ENCODE measurements at regions not wholly inside any gene's neighbourhood (a gene's known extent, or its start where the extent isn't known, plus 50 kb on each side); places are given as distances from the start of the nearest gene placed in this dataset.

DNA sequence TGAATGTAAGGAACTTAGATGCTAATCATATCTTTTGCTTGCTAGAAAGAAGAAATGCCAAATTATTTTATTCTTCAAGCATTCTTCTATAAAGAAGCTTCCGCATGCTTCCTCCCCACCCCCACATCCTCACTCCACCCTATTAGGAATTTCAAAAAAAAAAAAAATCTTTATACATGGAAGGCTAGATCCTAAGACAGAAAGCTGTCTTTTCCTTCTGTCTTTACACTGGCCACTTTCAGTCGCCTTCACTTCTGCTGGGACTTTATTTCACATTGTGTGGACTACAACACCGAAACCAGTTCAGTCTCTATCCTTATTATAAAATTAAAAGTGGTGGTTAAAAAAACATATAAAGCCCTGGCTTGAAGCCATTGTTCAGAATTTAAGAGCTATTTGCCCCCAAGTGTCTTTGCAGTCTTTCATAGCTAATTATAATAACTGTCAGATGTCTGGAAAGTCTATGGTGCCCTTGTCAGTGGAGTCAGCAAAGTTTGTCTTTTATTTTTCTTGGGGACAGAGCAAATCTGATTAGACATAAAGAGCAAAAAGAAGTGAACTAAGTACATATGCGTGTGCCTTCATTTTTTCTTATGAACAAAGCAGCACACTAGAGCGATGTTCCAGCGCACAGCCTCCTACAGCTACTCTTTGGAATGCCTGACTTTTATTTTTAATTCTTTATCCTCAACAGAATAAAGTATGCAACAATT, 297.7 kb downstream of the PTPRC start:
- DNase-seq (ENCODE audit: low read depth) = no peak
- TF ChIP-seq CTCF (IDR thresholded peaks at IDR 0.05; ENCODE audit: low read depth, low read length, missing control alignments) = no peak
- peak overlapping the region; percentile 74 for H3K4me3 ChIP-seq (ENCODE audit: low read depth, low read length)
- in situ Hi-C loops (cut with HindIII; ENCODE audit: low sequenced_read_pairs) = no loop called here

- H3K4me3 ChIP-seq (ENCODE audit: low read depth, low read length) = peak overlapping the region; percentile 74
- TF ChIP-seq CTCF (IDR thresholded peaks at IDR 0.05; ENCODE audit: low read depth, low read length, missing control alignments) = no peak
- DNase-seq (ENCODE audit: low read depth) = peak; percentile 89
- in situ Hi-C loops (cut with HindIII; ENCODE audit: low sequenced_read_pairs) = no loop called here
Observed at GRCh38 chr1:198937231-198938031, 298.6 kb downstream of the PTPRC start.

GRCh38 chr1:198939286-198939685, 300.4 kb downstream of the PTPRC start:
- no peak for TF ChIP-seq CTCF (IDR thresholded peaks at IDR 0.05; ENCODE audit: low read depth, low read length, missing control alignments)
- in situ Hi-C loops (cut with HindIII; ENCODE audit: low sequenced_read_pairs) = no loop called here
- DNase-seq (ENCODE audit: low read depth) = no peak
- no peak overlapping the region for H3K4me3 ChIP-seq (ENCODE audit: low read depth, low read length)

DNA sequence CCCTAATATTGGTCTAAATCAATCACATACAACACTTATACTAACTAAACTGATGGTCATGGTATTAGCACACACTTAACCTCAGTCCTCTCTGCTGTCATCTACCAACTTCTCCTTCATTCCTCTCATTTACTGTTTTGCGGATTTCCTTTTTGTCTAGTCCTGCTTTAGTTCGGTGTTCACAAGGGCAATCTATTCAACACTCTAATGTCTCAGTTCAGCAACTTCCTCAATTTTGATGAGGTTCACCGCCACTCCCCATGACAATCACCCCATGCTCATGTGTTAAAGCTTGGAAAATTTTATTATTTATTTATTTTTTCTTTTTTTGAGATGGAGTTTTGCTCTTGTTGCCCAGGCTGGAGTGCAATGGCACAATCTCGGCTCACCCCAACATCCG, 301.1 kb downstream of the PTPRC start:
- TF ChIP-seq CTCF (IDR thresholded peaks at IDR 0.05; ENCODE audit: low read depth, low read length, missing control alignments) = no peak
- in situ Hi-C loops (cut with HindIII; ENCODE audit: low sequenced_read_pairs) = no loop called here
- no peak for DNase-seq (ENCODE audit: low read depth)
- H3K4me3 ChIP-seq (ENCODE audit: low read depth, low read length) = no peak overlapping the region

DNA sequence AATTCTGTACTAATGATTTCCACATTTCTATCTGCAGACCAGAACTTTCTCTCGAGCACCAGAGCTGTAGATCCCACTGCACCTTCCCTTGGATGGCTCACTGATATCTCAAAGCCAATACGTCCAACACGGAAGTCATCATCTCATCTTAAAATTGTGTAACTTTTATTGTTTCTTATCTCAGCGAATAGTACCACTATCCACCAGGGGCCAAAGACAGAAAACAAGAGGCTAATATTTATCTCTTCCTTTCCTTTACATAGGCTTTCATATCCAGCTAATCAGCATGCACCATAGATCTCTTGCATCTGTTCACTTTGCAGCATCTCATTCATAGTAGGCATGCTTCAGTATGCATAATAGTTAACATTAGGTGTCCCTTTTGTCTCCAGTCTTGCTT, 303.6 kb downstream of the PTPRC start:
- DNase-seq (ENCODE audit: low read depth) = no peak
- no peak for TF ChIP-seq CTCF (IDR thresholded peaks at IDR 0.05; ENCODE audit: low read depth, low read length, missing control alignments)
- in situ Hi-C loops (cut with HindIII; ENCODE audit: low sequenced_read_pairs) = no loop called here
- H3K4me3 ChIP-seq (ENCODE audit: low read depth, low read length) = no peak overlapping the region

DNA sequence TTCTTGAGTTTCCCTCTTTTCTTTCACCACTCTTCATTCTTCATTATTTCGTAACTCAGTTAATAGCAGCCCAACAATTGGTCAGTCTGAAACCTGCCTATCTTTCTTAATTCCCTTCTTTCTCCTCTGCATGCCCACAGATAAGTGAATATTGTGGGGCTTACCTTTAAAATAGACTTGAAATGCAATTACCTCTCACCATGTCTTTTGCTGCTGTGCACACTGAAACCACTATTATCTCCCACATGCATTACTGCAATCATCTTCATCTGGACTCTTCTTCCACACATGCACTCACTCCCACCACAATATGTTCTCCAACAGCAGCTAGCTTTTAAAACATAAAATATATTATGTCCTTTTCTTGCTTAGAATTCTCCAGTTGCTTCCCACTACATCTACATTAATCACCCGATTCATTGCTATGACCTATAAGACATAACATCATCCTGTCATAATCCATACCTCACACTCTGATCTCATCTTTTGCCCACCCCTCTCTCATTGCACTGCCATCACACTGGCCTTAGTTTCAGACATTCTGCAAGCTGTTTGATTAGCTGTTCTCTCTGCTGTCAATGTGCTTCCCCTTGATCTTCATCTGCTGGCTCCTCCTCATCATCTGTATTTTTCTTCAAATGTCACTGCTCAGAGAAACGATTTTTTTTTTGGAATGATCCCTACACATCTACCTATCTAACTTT, 304.8 kb downstream of the PTPRC start:
- in situ Hi-C loops (cut with HindIII; ENCODE audit: low sequenced_read_pairs) = no loop called here
- no peak overlapping the region for H3K4me3 ChIP-seq (ENCODE audit: low read depth, low read length)
- TF ChIP-seq CTCF (IDR thresholded peaks at IDR 0.05; ENCODE audit: low read depth, low read length, missing control alignments) = no peak
- DNase-seq (ENCODE audit: low read depth) = no peak
